ENCODE measurements at regions not wholly inside any gene's neighbourhood (a gene's known extent, or its start where the extent isn't known, plus 50 kb on each side); places are given as distances from the start of the nearest gene placed in this dataset.

- DNase-seq (ENCODE audit: low read depth, low spot score) (no peak), ATAC-seq (no peak)
- no peak overlapping the region for H3K27ac ChIP-seq (ENCODE audit: low read length)
- no peak overlapping the region for H3K4me3 ChIP-seq (ENCODE audit: low read depth in 2 of 2, low read length in 2 of 2)
- no TSS peak for BruUV-seq (replicated peaks)
- H3K27me3 ChIP-seq (ENCODE audit: control insufficient read depth, insufficient read depth, low read length), result no peaks in the 10 kb centered on the region
- H3K9me3 ChIP-seq (ENCODE audit: control insufficient read depth, insufficient read depth, low read depth, low read length), result peaks cover 7% of the 10 kb centered on the region; the same call in 1 of the 2 replicates
- ChIA-PET POLR2A (no interaction called here), CTCF (no interaction called here)
- TF ChIP-seq TCF7L2 (IDR thresholded peaks at IDR 0.05; ENCODE audit: low read depth, low read length) (no peak), POLR2AphosphoS5 (IDR thresholded peaks at IDR 0.05; ENCODE audit: low read depth, low read length) (no peak), SIN3A (IDR thresholded peaks at IDR 0.05; ENCODE audit: borderline replicate concordance, insufficient read depth, low read depth, low read length) (no peak), REST (IDR thresholded peaks at IDR 0.05; ENCODE audit: insufficient read depth in 1 of 2, low read depth in 2 of 2, low read length in 1 of 2) (no peak)
- TF ChIP-seq, protein P1, sequence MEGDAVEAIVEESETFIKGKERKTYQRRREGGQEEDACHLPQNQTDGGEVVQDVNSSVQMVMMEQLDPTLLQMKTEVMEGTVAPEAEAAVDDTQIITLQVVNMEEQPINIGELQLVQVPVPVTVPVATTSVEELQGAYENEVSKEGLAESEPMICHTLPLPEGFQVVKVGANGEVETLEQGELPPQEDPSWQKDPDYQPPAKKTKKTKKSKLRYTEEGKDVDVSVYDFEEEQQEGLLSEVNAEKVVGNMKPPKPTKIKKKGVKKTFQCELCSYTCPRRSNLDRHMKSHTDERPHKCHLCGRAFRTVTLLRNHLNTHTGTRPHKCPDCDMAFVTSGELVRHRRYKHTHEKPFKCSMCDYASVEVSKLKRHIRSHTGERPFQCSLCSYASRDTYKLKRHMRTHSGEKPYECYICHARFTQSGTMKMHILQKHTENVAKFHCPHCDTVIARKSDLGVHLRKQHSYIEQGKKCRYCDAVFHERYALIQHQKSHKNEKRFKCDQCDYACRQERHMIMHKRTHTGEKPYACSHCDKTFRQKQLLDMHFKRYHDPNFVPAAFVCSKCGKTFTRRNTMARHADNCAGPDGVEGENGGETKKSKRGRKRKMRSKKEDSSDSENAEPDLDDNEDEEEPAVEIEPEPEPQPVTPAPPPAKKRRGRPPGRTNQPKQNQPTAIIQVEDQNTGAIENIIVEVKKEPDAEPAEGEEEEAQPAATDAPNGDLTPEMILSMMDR (IDR thresholded peaks at IDR 0.05), result no peak
- no peaks in the 10 kb centered on the region for H3K4me1 ChIP-seq (ENCODE audit: control insufficient read depth, insufficient read depth, low read length)
- H3K36me3 ChIP-seq (ENCODE audit: control insufficient read depth, insufficient read depth, low read length), result no peaks in the 10 kb centered on the region
- intact Hi-C loops (cut with micrococcal nuclease; ENCODE audit: unreplicated experiment) (no loop called here), in situ Hi-C loops (cut with HindIII; ENCODE audit: low pct_unique_long_range_greater_than_20kb, low sequenced_read_pairs) (no loop called here)
Observed at GRCh38 chr6:9468277-9468676, 946.6 kb downstream of the TFAP2A start.

DNA sequence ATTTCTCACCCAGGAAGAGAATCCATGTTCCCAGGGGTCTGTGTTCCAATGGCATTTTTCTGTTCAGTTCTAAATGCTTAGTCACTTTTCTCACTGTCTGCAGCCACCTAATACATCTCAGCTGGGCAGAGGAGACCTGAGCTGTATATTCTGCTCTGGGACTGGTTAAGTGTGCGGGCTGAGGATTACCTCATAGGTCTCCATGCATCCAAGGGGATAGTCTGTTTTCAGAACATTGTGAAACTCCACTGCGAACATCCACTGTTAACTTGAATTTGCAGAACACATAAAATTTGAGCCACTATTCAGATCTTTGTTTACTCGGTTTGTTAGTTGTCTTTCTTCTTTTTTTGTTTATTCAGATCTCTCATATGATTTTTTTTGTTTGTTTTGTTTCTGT lies 947.1 kb downstream of the TFAP2A start:
- no TSS peak for BruUV-seq (replicated peaks)
- TF ChIP-seq REST (IDR thresholded peaks at IDR 0.05; ENCODE audit: insufficient read depth in 1 of 2, low read depth in 2 of 2, low read length in 1 of 2) (no peak), POLR2AphosphoS5 (IDR thresholded peaks at IDR 0.05; ENCODE audit: low read depth, low read length) (no peak), SIN3A (IDR thresholded peaks at IDR 0.05; ENCODE audit: borderline replicate concordance, insufficient read depth, low read depth, low read length) (no peak), TCF7L2 (IDR thresholded peaks at IDR 0.05; ENCODE audit: low read depth, low read length) (no peak)
- TF ChIP-seq, protein P1 (IDR thresholded peaks at IDR 0.05), result no peak
- Histone ChIP-seq H3K4me3 (ENCODE audit: low read depth in 2 of 2, low read length in 2 of 2) (no peak overlapping the region), H3K9me3 (ENCODE audit: control insufficient read depth, insufficient read depth, low read depth, low read length) (peaks cover 7% of the 10 kb centered on the region; the same call in 1 of the 2 replicates), H3K4me1 (ENCODE audit: control insufficient read depth, insufficient read depth, low read length) (no peaks in the 10 kb centered on the region), H3K27ac (ENCODE audit: low read length) (no peak overlapping the region), H3K27me3 (ENCODE audit: control insufficient read depth, insufficient read depth, low read length) (no peaks in the 10 kb centered on the region), H3K36me3 (ENCODE audit: control insufficient read depth, insufficient read depth, low read length) (no peaks in the 10 kb centered on the region)
- no peak for ATAC-seq
- intact Hi-C loops (cut with micrococcal nuclease; ENCODE audit: unreplicated experiment), result no loop called here
- ChIA-PET POLR2A (no interaction called here), CTCF (no interaction called here)
- in situ Hi-C loops (cut with HindIII; ENCODE audit: low pct_unique_long_range_greater_than_20kb, low sequenced_read_pairs), result no loop called here
- no peak for DNase-seq (ENCODE audit: low read depth, low spot score)

Data from Panc1 (cell line).